ENCODE measurements at regions not wholly inside any gene's neighbourhood (a gene's known extent, or its start where the extent isn't known, plus 50 kb on each side); places are given as distances from the start of the nearest gene placed in this dataset. TPM values are rescaled to one million over a fixed set of nuclear protein-coding genes. Genes with fewer than 3 reads are reported as not detected.

GRCh38 chr2:157927155-157927554, 51.0 kb upstream of the ACVR1 start:
- H3K4me3 ChIP-seq = no peak overlapping the region
- no peak for DNase-seq (ENCODE audit: low spot score in 2 of 2)
- peaks cover 0 to 3% (median 0%) of the 10 kb centered on the region in 4 donors for H3K9me3 ChIP-seq
- H3K36me3 ChIP-seq = no peaks in the 10 kb centered on the region
- no peaks in the 10 kb centered on the region for H3K4me1 ChIP-seq
- no peaks in the 10 kb centered on the region for H3K27me3 ChIP-seq
- no peak overlapping the region for H3K27ac ChIP-seq
- TF ChIP-seq CTCF (IDR thresholded peaks at IDR 0.05) (no peak), POLR2A (IDR thresholded peaks at IDR 0.05) (no peak), EP300 (IDR thresholded peaks at IDR 0.05) (no peak)
- WGBS, 2 donors = 96 to 100% methylated on average over 2 of the region's 2 CpGs

Small RNAs in the stretch of these regions (small RNA-seq; reads per million reads assigned to genes)
- gene RNU6-932P = not detected
